HFF-Myc (cell line): ENCODE measurements at regions not wholly inside any gene's neighbourhood (a gene's known extent, or its start where the extent isn't known, plus 50 kb on each side); places are given as distances from the start of the nearest gene placed in this dataset.

Experiments used
- DNase-seq: peaks from one replicate; pipeline ENCODE4 v3.0.0-alpha.2; 2011; ENCODE audit warnings: low read depth; ENCODE audit errors: extremely low read depth
- H3K4me3 ChIP-seq: replicated peaks from 2 replicates; pipeline ENCODE4 v1.5.1; 2011; ENCODE audit warnings: low read depth, mild to moderate bottlenecking, control low read depth, low read length
- CTCF ChIP-seq: IDR thresholded peaks from 2 replicates; pipeline ENCODE4 v1.5.1; 2012; ENCODE audit warnings: mild to moderate bottlenecking, low read depth, low read length, control low read depth; ENCODE audit errors: missing control alignments

DNA sequence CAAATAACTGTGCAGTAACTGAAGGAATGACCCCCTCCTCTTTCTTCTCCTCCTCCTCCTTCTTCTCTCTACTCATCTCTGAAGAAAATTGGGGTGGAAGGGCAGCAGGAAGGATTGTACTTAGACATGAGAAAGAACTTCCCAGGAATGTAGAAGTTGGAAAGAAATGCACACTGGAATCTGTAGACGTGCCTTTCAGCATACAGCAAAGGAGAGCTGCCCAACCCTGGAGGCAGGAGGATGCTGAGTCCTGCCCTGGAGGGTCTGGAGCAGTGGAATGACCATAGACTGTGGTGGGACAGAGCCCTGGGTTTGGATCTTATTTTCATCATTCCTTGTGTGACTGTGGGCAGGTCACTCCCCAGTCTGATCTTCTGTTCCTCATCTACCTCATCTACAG, 80.1 kb downstream of the PJA1 start:
- no peak for TF ChIP-seq CTCF
- no peak for DNase-seq
- no peak overlapping the region for H3K4me3 ChIP-seq

- DNase-seq = no peak
- H3K4me3 ChIP-seq = no peak overlapping the region
- TF ChIP-seq CTCF = no peak
Observed at GRCh38 chrX:69083801-69084200, 81.5 kb downstream of the PJA1 start.

- no peak for TF ChIP-seq CTCF
- DNase-seq = no peak
- no peak overlapping the region for H3K4me3 ChIP-seq
Observed at GRCh38 chrX:69083361-69083760, 81.9 kb downstream of the PJA1 start.

DNA sequence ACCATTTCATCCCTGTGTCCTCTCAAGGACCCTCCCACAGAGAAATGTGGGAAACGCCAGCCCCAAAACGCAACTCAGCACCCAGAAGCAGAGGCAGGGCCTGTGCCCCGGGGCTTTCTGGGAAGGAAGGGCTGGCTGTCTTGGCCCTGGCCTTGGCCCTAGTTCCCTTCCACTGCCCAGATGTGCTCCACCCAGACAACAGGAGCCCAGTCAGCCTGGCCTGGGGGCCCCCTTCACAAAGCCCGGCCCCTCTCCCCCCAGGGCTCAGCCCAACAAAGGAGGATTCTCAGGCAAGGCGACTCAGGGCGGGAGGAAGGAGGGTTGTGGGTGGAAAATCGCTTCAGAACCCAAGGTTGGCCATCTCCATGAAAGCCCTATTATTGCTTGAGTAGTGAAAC, 82.5 kb downstream of the PJA1 start:
- no peak for TF ChIP-seq CTCF
- no peak overlapping the region for H3K4me3 ChIP-seq
- no peak for DNase-seq

DNA sequence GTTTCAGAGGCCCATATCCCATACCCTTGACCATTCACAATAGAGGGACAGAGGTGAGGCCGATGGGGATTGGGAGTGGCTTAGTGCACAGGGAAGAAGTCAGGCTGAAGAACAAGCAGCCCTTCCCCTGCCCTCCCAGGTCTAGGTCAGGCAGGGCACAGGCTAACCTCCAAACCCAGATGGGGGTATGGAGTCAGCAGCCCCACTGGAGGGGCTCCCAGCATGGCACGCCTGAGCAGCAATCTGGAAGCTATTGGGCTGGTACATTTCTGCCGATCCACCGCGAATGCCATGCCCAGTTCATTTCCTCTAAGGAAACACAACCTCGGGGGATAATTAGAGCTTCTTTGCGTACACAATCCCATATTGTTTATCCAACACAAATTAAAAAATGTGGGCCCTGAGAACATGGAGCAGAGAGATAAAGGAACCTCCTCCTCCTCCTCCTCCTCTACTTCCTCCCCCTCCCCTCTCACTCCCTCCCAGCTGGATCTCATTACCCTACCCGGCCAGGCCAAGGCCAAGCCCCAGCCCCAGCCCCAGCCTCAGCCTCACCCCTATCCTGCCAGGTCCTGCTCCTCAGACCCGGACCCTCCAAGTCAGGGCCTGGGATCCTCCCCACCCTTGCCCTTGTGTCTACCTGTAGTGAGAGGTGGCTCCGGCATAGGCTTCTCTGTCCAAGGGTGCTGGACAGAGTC, 83.0 kb downstream of the PJA1 start:
- no peak overlapping the region for H3K4me3 ChIP-seq
- DNase-seq = no peak
- no peak for TF ChIP-seq CTCF

DNA sequence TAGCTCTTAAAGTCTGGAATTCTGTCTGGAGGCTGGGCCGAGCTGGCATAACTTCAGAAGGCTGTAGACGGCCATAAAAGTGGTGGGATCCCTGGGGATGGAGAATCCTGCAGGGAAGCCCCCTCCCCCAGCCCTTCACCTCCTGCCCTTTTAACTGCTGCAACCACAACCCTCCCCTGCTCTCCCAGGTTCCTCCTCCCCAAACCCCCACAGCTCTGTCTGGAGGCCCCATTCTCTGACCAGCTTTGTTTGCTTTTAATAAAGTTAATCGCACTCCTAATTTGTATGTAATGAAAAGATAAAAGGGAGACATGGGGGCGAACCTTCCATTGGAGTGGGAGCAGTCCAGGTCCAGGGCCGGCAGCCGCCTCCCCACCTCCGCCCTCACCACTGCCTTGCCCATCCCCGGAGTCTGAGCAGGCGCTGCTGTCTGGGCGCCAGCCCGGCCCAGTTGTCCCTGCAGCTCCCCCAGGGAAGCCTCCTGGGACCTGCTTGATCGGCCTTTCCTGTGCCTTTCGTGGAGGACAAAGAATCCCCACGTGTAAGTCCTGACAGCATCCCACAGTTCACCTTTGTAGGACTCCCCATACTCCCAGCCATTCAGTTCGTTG, 84.3 kb downstream of the PJA1 start:
- DNase-seq = no peak
- no peak for TF ChIP-seq CTCF
- H3K4me3 ChIP-seq = no peak overlapping the region
